ENCODE measurements at regions not wholly inside any gene's neighbourhood (a gene's known extent, or its start where the extent isn't known, plus 50 kb on each side); places are given as distances from the start of the nearest gene placed in this dataset.

DNA sequence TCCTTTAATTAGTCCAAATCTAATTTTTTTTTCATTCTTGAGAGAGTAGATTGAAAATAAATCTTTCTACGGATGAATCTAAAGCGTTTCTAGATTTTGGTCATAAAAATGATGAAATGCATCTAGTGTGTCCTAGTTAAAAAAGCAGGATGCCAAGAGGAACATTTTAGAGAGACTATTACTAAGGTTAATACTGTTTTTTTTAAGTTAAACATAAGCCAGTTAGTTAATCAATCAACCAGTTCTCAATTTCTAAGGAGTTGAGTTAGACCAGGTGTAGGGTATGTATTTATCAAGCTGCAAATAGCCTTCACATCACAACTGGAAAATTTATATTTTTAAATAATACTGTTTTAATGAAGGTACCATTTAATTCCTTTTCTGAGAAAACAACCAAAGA is 679.5 kb upstream of the IGFBP7 start:
- Histone ChIP-seq H3K36me3 (ENCODE audit: control insufficient read depth in 1 of 2, insufficient read depth in 2 of 2, low read depth in 1 of 2, low read length in 2 of 2) (no peaks in the 10 kb centered on the region), H2BK15ac (ENCODE audit: low read depth, poor library complexity, severe bottlenecking) (no peak overlapping the region), H3K4ac (ENCODE audit: low read depth in 1 of 2, low read length in 2 of 2) (no peak overlapping the region), H3K18ac (ENCODE audit: low read depth in 1 of 2, low read length in 2 of 2) (no peak overlapping the region), H3K9me3 (ENCODE audit: control insufficient read depth, low read length) (peaks cover 7% of the 10 kb centered on the region), H3K9ac (ENCODE audit: low read length) (no peak overlapping the region), H2BK12ac (ENCODE audit: low read length in 2 of 2) (no peak overlapping the region), H3K14ac (ENCODE audit: low read length in 2 of 2) (no peak overlapping the region), H2AK5ac (ENCODE audit: low read length, severe bottlenecking) (no peak overlapping the region), H2BK5ac (ENCODE audit: low read depth, low read length, poor library complexity, severe bottlenecking) (no peak overlapping the region), H3K4me3 (ENCODE audit: insufficient read depth in 1 of 2, low read depth in 1 of 2, low read length in 2 of 2) (no peak overlapping the region), H3K27ac (ENCODE audit: low read length, poor library complexity, severe bottlenecking) (no peak overlapping the region), H2BK120ac (ENCODE audit: low read depth, low read length) (no peak overlapping the region), H3K4me2 (ENCODE audit: low read length, poor library complexity, severe bottlenecking) (no peak overlapping the region), H2AFZ (ENCODE audit: low read depth, low read length) (no peak overlapping the region), H3K27me3 (ENCODE audit: control insufficient read depth in 1 of 2, insufficient read depth in 1 of 2, low read length in 2 of 2) (no peaks in the 10 kb centered on the region), H4K8ac (ENCODE audit: low read length) (no peak overlapping the region), H3K79me1 (replicated peaks; ENCODE audit: low read length, poor library complexity, severe bottlenecking) (no peaks in the 10 kb centered on the region), H3K4me1 (ENCODE audit: control insufficient read depth, insufficient read depth, low read depth, low read length) (no peaks in the 10 kb centered on the region), H3K23ac (ENCODE audit: low read length in 2 of 2) (no peak overlapping the region), H4K91ac (ENCODE audit: low read length) (no peak overlapping the region)
- 43% methylated on average over 2 of the region's 2 CpGs for WGBS
- DNase-seq, result no peak

DNA sequence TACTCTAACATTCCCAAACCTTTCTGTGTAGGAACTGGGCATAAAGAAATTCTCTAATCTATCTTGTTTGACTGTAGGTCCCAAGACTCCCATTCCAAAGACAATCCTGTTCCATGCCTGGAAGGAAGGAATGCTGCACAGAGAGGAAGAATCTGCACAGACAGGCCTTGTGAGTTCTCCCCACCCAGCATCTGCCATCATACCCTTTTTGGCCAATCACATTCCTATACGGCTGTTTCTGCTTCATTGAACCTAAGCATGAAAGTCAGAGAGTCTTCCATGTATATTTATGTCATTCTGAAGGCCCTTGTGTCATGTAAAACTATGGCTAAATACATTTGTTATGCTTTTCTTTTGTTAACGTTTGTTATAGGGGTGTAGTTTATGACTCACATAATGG is 667.7 kb upstream of the IGFBP7 start:
- Histone ChIP-seq H3K23ac (ENCODE audit: low read length in 2 of 2) (no peak overlapping the region), H3K14ac (ENCODE audit: low read length in 2 of 2) (no peak overlapping the region), H4K8ac (ENCODE audit: low read length) (no peak overlapping the region), H3K27me3 (ENCODE audit: control insufficient read depth in 1 of 2, insufficient read depth in 1 of 2, low read length in 2 of 2) (no peaks in the 10 kb centered on the region), H3K27ac (ENCODE audit: low read length, poor library complexity, severe bottlenecking) (no peak overlapping the region), H2BK12ac (ENCODE audit: low read length in 2 of 2) (no peak overlapping the region), H2BK120ac (ENCODE audit: low read depth, low read length) (no peak overlapping the region), H3K9ac (ENCODE audit: low read length) (no peak overlapping the region), H3K4me3 (ENCODE audit: insufficient read depth in 1 of 2, low read depth in 1 of 2, low read length in 2 of 2) (no peak overlapping the region), H2AK5ac (ENCODE audit: low read length, severe bottlenecking) (no peak overlapping the region), H2AFZ (ENCODE audit: low read depth, low read length) (no peak overlapping the region), H3K18ac (ENCODE audit: low read depth in 1 of 2, low read length in 2 of 2) (no peak overlapping the region), H3K9me3 (ENCODE audit: control insufficient read depth, low read length) (no peaks in the 10 kb centered on the region), H2BK15ac (ENCODE audit: low read depth, poor library complexity, severe bottlenecking) (no peak overlapping the region), H3K79me1 (replicated peaks; ENCODE audit: low read length, poor library complexity, severe bottlenecking) (no peaks in the 10 kb centered on the region), H3K4me2 (ENCODE audit: low read length, poor library complexity, severe bottlenecking) (no peak overlapping the region), H3K4ac (ENCODE audit: low read depth in 1 of 2, low read length in 2 of 2) (no peak overlapping the region), H2BK5ac (ENCODE audit: low read depth, low read length, poor library complexity, severe bottlenecking) (no peak overlapping the region), H3K4me1 (ENCODE audit: control insufficient read depth, insufficient read depth, low read depth, low read length) (no peaks in the 10 kb centered on the region), H4K91ac (ENCODE audit: low read length) (no peak overlapping the region), H3K36me3 (ENCODE audit: control insufficient read depth in 1 of 2, insufficient read depth in 2 of 2, low read depth in 1 of 2, low read length in 2 of 2) (no peaks in the 10 kb centered on the region)
- DNase-seq, result no peak
- 85% methylated on average over 1 of the region's 2 CpGs for WGBS

DNA sequence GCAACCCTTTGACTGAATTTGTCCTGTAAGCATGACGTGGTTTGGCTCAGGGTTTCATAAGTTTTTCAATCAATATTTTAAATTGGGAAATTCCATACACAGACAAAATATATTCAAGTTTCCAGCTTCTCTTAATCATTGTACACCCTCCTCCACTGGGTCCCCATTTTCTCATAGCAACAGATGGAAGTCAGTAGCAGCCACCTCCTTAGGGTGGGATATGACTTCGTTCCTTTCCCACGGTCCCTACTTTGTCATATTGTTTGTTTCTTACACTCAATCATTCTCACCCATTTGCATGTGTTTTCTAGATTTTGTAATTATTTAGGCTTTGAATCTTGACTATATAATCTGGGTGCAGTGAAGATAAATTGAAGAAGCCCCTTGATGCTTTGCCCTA is 664.5 kb upstream of the IGFBP7 start:
- H2BK5ac ChIP-seq (ENCODE audit: low read depth, low read length, poor library complexity, severe bottlenecking), result no peak overlapping the region
- H3K14ac ChIP-seq (ENCODE audit: low read length in 2 of 2), result no peak overlapping the region
- no peak overlapping the region for H3K9ac ChIP-seq (ENCODE audit: low read length)
- no peak overlapping the region for H2BK120ac ChIP-seq (ENCODE audit: low read depth, low read length)
- H3K36me3 ChIP-seq (ENCODE audit: control insufficient read depth in 1 of 2, insufficient read depth in 2 of 2, low read depth in 1 of 2, low read length in 2 of 2), result no peaks in the 10 kb centered on the region
- H4K8ac ChIP-seq (ENCODE audit: low read length), result no peak overlapping the region
- H3K18ac ChIP-seq (ENCODE audit: low read depth in 1 of 2, low read length in 2 of 2), result no peak overlapping the region
- H3K79me1 ChIP-seq (replicated peaks; ENCODE audit: low read length, poor library complexity, severe bottlenecking), result no peaks in the 10 kb centered on the region
- H3K4me3 ChIP-seq (ENCODE audit: insufficient read depth in 1 of 2, low read depth in 1 of 2, low read length in 2 of 2), result no peak overlapping the region
- no peak overlapping the region for H2AFZ ChIP-seq (ENCODE audit: low read depth, low read length)
- H3K27me3 ChIP-seq (ENCODE audit: control insufficient read depth in 1 of 2, insufficient read depth in 1 of 2, low read length in 2 of 2), result no peaks in the 10 kb centered on the region
- no peak overlapping the region for H2AK5ac ChIP-seq (ENCODE audit: low read length, severe bottlenecking)
- WGBS, result 85% methylated on average over 3 of the region's 3 CpGs
- H3K27ac ChIP-seq (ENCODE audit: low read length, poor library complexity, severe bottlenecking), result no peak overlapping the region
- no peak overlapping the region for H3K4me2 ChIP-seq (ENCODE audit: low read length, poor library complexity, severe bottlenecking)
- DNase-seq, result no peak
- H4K91ac ChIP-seq (ENCODE audit: low read length), result no peak overlapping the region
- no peak overlapping the region for H3K23ac ChIP-seq (ENCODE audit: low read length in 2 of 2)
- H2BK12ac ChIP-seq (ENCODE audit: low read length in 2 of 2), result no peak overlapping the region
- no peak overlapping the region for H2BK15ac ChIP-seq (ENCODE audit: low read depth, poor library complexity, severe bottlenecking)
- no peaks in the 10 kb centered on the region for H3K9me3 ChIP-seq (ENCODE audit: control insufficient read depth, low read length)
- no peaks in the 10 kb centered on the region for H3K4me1 ChIP-seq (ENCODE audit: control insufficient read depth, insufficient read depth, low read depth, low read length)
- no peak overlapping the region for H3K4ac ChIP-seq (ENCODE audit: low read depth in 1 of 2, low read length in 2 of 2)

DNA sequence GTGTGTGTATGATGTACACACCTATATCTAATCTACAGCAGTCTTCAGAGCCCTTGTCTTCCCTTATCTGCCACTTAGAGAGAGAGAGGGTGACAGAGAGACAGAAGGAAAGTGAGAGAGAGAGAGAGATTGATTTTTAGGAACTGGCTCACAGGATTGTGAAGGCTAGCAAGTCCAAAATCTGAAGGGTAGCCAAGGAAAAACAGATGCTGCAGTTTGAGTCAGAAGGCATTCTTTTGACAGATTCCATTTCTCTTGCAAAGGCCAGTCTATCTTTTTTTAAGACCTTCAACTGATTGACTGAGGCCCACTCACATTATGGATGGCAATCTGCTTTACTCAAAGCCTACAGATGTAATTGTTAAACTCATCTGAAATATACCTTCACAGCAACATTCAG is 664.0 kb upstream of the IGFBP7 start:
- no peak overlapping the region for H4K91ac ChIP-seq (ENCODE audit: low read length)
- H3K4me1 ChIP-seq (ENCODE audit: control insufficient read depth, insufficient read depth, low read depth, low read length), result no peaks in the 10 kb centered on the region
- H3K9ac ChIP-seq (ENCODE audit: low read length), result no peak overlapping the region
- no peak overlapping the region for H3K14ac ChIP-seq (ENCODE audit: low read length in 2 of 2)
- no peak overlapping the region for H2AFZ ChIP-seq (ENCODE audit: low read depth, low read length)
- H2BK12ac ChIP-seq (ENCODE audit: low read length in 2 of 2), result no peak overlapping the region
- no peaks in the 10 kb centered on the region for H3K79me1 ChIP-seq (replicated peaks; ENCODE audit: low read length, poor library complexity, severe bottlenecking)
- no peak overlapping the region for H3K4me3 ChIP-seq (ENCODE audit: insufficient read depth in 1 of 2, low read depth in 1 of 2, low read length in 2 of 2)
- no peak overlapping the region for H3K18ac ChIP-seq (ENCODE audit: low read depth in 1 of 2, low read length in 2 of 2)
- no peak overlapping the region for H2BK15ac ChIP-seq (ENCODE audit: low read depth, poor library complexity, severe bottlenecking)
- H4K8ac ChIP-seq (ENCODE audit: low read length), result no peak overlapping the region
- H3K36me3 ChIP-seq (ENCODE audit: control insufficient read depth in 1 of 2, insufficient read depth in 2 of 2, low read depth in 1 of 2, low read length in 2 of 2), result no peaks in the 10 kb centered on the region
- H3K9me3 ChIP-seq (ENCODE audit: control insufficient read depth, low read length), result no peaks in the 10 kb centered on the region
- DNase-seq, result no peak
- H3K4me2 ChIP-seq (ENCODE audit: low read length, poor library complexity, severe bottlenecking), result no peak overlapping the region
- H3K27ac ChIP-seq (ENCODE audit: low read length, poor library complexity, severe bottlenecking), result no peak overlapping the region
- no peak overlapping the region for H2AK5ac ChIP-seq (ENCODE audit: low read length, severe bottlenecking)
- H3K27me3 ChIP-seq (ENCODE audit: control insufficient read depth in 1 of 2, insufficient read depth in 1 of 2, low read length in 2 of 2), result no peaks in the 10 kb centered on the region
- H2BK5ac ChIP-seq (ENCODE audit: low read depth, low read length, poor library complexity, severe bottlenecking), result no peak overlapping the region
- H2BK120ac ChIP-seq (ENCODE audit: low read depth, low read length), result no peak overlapping the region
- no peak overlapping the region for H3K4ac ChIP-seq (ENCODE audit: low read depth in 1 of 2, low read length in 2 of 2)
- no peak overlapping the region for H3K23ac ChIP-seq (ENCODE audit: low read length in 2 of 2)

Data from mesenchymal stem cell (in vitro differentiated cells and primary cell).